ENCODE measurements at regions not wholly inside any gene's neighbourhood (a gene's known extent, or its start where the extent isn't known, plus 50 kb on each side); places are given as distances from the start of the nearest gene placed in this dataset.

GRCh38 chr5:145236983-145237382, 598.2 kb downstream of the PRELID2 start:
- in situ Hi-C loops (cut with HindIII; ENCODE audit: low pct_ligation_motif_present, low sequenced_read_pairs), result no loop called here
- no peak for DNase-seq
- no peak overlapping the region for H3K27ac ChIP-seq
- no peak overlapping the region for H3K4me3 ChIP-seq (ENCODE audit: low read depth, low read length)
- no peaks in the 10 kb centered on the region for H3K36me3 ChIP-seq (replicated peaks)
- no peaks in the 10 kb centered on the region for H3K27me3 ChIP-seq (replicated peaks)
- no peak for TF ChIP-seq CTCF (IDR thresholded peaks at IDR 0.05; ENCODE audit: low read depth, low read length, missing control alignments)

- no peak for TF ChIP-seq CTCF (IDR thresholded peaks at IDR 0.05; ENCODE audit: low read depth, low read length, missing control alignments)
- H3K4me3 ChIP-seq (ENCODE audit: low read depth, low read length), result no peak overlapping the region
- H3K36me3 ChIP-seq (replicated peaks), result no peaks in the 10 kb centered on the region
- H3K27me3 ChIP-seq (replicated peaks), result no peaks in the 10 kb centered on the region
- no peak for DNase-seq
- in situ Hi-C loops (cut with HindIII; ENCODE audit: low pct_ligation_motif_present, low sequenced_read_pairs), result no loop called here
- H3K27ac ChIP-seq, result no peak overlapping the region
These were observed 599.0 kb downstream of the PRELID2 start for GRCh38 chr5:145236127-145236526.

GRCh38 chr5:145233461-145233860, 601.7 kb downstream of the PRELID2 start:
- no peaks in the 10 kb centered on the region for H3K27me3 ChIP-seq (replicated peaks)
- no peak overlapping the region for H3K4me3 ChIP-seq (ENCODE audit: low read depth, low read length)
- in situ Hi-C loops (cut with HindIII; ENCODE audit: low pct_ligation_motif_present, low sequenced_read_pairs), result no loop called here
- TF ChIP-seq CTCF (IDR thresholded peaks at IDR 0.05; ENCODE audit: low read depth, low read length, missing control alignments), result no peak
- H3K27ac ChIP-seq, result no peak overlapping the region
- H3K36me3 ChIP-seq (replicated peaks), result no peaks in the 10 kb centered on the region
- no peak for DNase-seq

- no peak for DNase-seq
- Histone ChIP-seq H3K4me3 (ENCODE audit: low read depth, low read length) (no peak overlapping the region), H3K27ac (no peak overlapping the region), H3K27me3 (replicated peaks) (no peaks in the 10 kb centered on the region), H3K36me3 (replicated peaks) (no peaks in the 10 kb centered on the region)
- in situ Hi-C loops (cut with HindIII; ENCODE audit: low pct_ligation_motif_present, low sequenced_read_pairs), result no loop called here
- TF ChIP-seq CTCF (IDR thresholded peaks at IDR 0.05; ENCODE audit: low read depth, low read length, missing control alignments), result no peak
These were observed 604.4 kb downstream of the PRELID2 start for GRCh38 chr5:145230781-145231180.

- in situ Hi-C loops (cut with HindIII; ENCODE audit: low pct_ligation_motif_present, low sequenced_read_pairs), result no loop called here
- Histone ChIP-seq H3K4me3 (ENCODE audit: low read depth, low read length) (no peak overlapping the region), H3K27ac (no peak overlapping the region), H3K27me3 (replicated peaks) (no peaks in the 10 kb centered on the region), H3K36me3 (replicated peaks) (no peaks in the 10 kb centered on the region)
- no peak for DNase-seq
- no peak for TF ChIP-seq CTCF (IDR thresholded peaks at IDR 0.05; ENCODE audit: low read depth, low read length, missing control alignments)
These were observed 606.6 kb downstream of the PRELID2 start for GRCh38 chr5:145228564-145228963.

GRCh38 chr5:145227881-145228280, 607.3 kb downstream of the PRELID2 start:
- in situ Hi-C loops (cut with HindIII; ENCODE audit: low pct_ligation_motif_present, low sequenced_read_pairs), result no loop called here
- TF ChIP-seq CTCF (IDR thresholded peaks at IDR 0.05; ENCODE audit: low read depth, low read length, missing control alignments), result no peak

More at GRCh38 chr5:145227881-145228280, 607.3 kb downstream of the PRELID2 start:
- Histone ChIP-seq H3K36me3 (replicated peaks) (no peaks in the 10 kb centered on the region), H3K27ac (no peak overlapping the region), H3K27me3 (replicated peaks) (no peaks in the 10 kb centered on the region), H3K4me3 (ENCODE audit: low read depth, low read length) (no peak overlapping the region)
- DNase-seq, result no peak
